ENCODE measurements at regions not wholly inside any gene's neighbourhood (a gene's known extent, or its start where the extent isn't known, plus 50 kb on each side); places are given as distances from the start of the nearest gene placed in this dataset.

DNA sequence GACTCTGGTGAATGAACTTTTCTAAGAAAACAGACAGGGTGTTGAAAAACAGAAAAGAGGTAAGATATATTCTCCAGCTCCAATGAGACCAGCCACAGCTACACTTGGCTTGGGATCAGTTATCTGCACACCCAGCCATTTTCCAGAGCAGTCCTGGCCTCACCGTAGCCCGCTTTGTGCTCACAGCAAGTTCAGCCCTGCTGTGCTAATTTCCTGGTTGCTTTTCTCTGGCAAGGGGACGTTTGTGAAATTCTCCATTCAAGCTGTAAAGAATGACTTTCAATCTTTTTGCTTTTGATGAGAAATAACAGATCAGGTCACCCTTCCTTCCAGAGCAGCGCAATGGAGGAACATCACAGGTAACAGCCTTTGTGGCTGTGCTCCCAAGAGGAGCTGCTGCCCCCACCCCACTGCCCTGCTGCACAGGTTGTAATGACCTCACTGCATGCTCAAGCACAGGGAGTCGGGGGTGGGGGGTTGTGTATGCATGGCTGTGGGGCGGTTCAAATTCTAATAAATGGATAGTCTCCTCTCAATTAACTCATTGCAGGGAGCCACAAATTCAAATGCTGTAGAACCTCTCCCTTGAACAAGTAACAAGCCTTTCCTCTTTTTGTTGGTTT is 516.6 kb upstream of the NBEA start:
- WGBS (ENCODE audit: extremely low coverage, insufficient read length, low lambda C conversion rate) = no CpG with 5 or more reads among the region's 6 CpGs
- no peak overlapping the region for H2BK15ac ChIP-seq (ENCODE audit: low read depth, low read length)

More for the DNA sequence above, 516.6 kb upstream of the NBEA start:
- Histone ChIP-seq H3K18ac (ENCODE audit: insufficient read length, low read depth, low read length) (no peak overlapping the region), H3K23ac (ENCODE audit: insufficient read length, low read depth, low read length) (no peak overlapping the region), H4K20me1 (ENCODE audit: control insufficient read depth, insufficient read depth, insufficient read length) (no peaks in the 10 kb centered on the region), H2BK5ac (ENCODE audit: insufficient read length, low read length) (no peak overlapping the region), H3K4ac (ENCODE audit: low read depth, low read length) (no peak overlapping the region), H3K14ac (ENCODE audit: insufficient read depth, low read length) (no peak overlapping the region), H2BK12ac (ENCODE audit: insufficient read length, low read depth, low read length) (no peak overlapping the region), H2AFZ (ENCODE audit: low read length) (peak overlapping the region; percentile 72), H2BK20ac (ENCODE audit: low read depth, low read length, poor library complexity, severe bottlenecking) (no peak overlapping the region), H2BK120ac (ENCODE audit: low read depth, low read length, poor library complexity, severe bottlenecking) (no peak overlapping the region), H3K9ac (ENCODE audit: extremely low read depth, insufficient read length, low read length) (no peak overlapping the region), H3K27me3 (ENCODE audit: insufficient read depth, low read length) (no peaks in the 10 kb centered on the region), H4K91ac (ENCODE audit: insufficient read length, low read depth, low read length) (no peak overlapping the region), H4K8ac (replicated peaks; ENCODE audit: insufficient read length, low read depth, low read length) (no peak overlapping the region), H3K9me3 (ENCODE audit: control insufficient read depth, low read depth, low read length) (no peaks in the 10 kb centered on the region), H3K4me2 (ENCODE audit: insufficient read depth, insufficient read length, low read length) (no peak overlapping the region), H3K23me2 (ENCODE audit: insufficient read length, low read depth, low read length, poor library complexity, severe bottlenecking) (peaks cover 2% of the 10 kb centered on the region), H3K79me2 (ENCODE audit: insufficient read depth, low read length) (no peaks in the 10 kb centered on the region), H4K5ac (ENCODE audit: insufficient read length, low read depth, low read length) (no peak overlapping the region), H3K56ac (ENCODE audit: insufficient read length, low read depth, low read length) (no peak overlapping the region), H3K4me1 (ENCODE audit: insufficient read depth, low read length) (peaks cover 2% of the 10 kb centered on the region; the same call in 1 of the 2 replicates), H3K79me1 (ENCODE audit: insufficient read depth, low read depth, low read length, poor library complexity, severe bottlenecking) (no peaks in the 10 kb centered on the region), H3T11ph (ENCODE audit: low read length) (no peak overlapping the region), H3K27ac (ENCODE audit: insufficient read length, low read depth, low read length) (no peak overlapping the region), H2AK5ac (ENCODE audit: insufficient read length, low read length) (no peak overlapping the region)
- DNase-seq = no peak
- H3K36me3 Mint-ChIP-seq (ENCODE audit: insufficient read depth in 1 of 3, low read depth in 3 of 3) = no peaks in the 10 kb centered on the region
- TF ChIP-seq, protein P1, sequence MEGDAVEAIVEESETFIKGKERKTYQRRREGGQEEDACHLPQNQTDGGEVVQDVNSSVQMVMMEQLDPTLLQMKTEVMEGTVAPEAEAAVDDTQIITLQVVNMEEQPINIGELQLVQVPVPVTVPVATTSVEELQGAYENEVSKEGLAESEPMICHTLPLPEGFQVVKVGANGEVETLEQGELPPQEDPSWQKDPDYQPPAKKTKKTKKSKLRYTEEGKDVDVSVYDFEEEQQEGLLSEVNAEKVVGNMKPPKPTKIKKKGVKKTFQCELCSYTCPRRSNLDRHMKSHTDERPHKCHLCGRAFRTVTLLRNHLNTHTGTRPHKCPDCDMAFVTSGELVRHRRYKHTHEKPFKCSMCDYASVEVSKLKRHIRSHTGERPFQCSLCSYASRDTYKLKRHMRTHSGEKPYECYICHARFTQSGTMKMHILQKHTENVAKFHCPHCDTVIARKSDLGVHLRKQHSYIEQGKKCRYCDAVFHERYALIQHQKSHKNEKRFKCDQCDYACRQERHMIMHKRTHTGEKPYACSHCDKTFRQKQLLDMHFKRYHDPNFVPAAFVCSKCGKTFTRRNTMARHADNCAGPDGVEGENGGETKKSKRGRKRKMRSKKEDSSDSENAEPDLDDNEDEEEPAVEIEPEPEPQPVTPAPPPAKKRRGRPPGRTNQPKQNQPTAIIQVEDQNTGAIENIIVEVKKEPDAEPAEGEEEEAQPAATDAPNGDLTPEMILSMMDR (conservative IDR thresholded peaks at IDR 0.05) = no peak
- peaks cover 10 to 12% of the 10 kb centered on the region in 2 experiments for H3K4me1 Mint-ChIP-seq
- no peaks in the 10 kb centered on the region for H3K9me3 Mint-ChIP-seq
- no peak overlapping the region for H3K27ac Mint-ChIP-seq
- H3K4me3 Mint-ChIP-seq = no peak overlapping the region
- H3K27me3 Mint-ChIP-seq (ENCODE audit: low read depth) = no peaks in the 10 kb centered on the region

All from H9 (cell line).